GM18498 (cell line): ENCODE measurements at regions not wholly inside any gene's neighbourhood (a gene's known extent, or its start where the extent isn't known, plus 50 kb on each side); places are given as distances from the start of the nearest gene placed in this dataset.
A peak's percentile ranks its signal among the peaks of the same experiment; 100 is the strongest.
"Not testable (repeated sequence)": the region's sequence is repeated elsewhere in the genome, so short reads cannot be mapped to it uniquely, and the experiment has no call there.

Experiments
- ATAC-seq: cut with Tn5 transposase; IDR thresholded peaks from one replicate; pipeline ENCODE4 v1.9.1; 2021; ENCODE audit warnings: mild to moderate bottlenecking, moderate library complexity; ENCODE audit not compliant: unreplicated experiment

DNA sequence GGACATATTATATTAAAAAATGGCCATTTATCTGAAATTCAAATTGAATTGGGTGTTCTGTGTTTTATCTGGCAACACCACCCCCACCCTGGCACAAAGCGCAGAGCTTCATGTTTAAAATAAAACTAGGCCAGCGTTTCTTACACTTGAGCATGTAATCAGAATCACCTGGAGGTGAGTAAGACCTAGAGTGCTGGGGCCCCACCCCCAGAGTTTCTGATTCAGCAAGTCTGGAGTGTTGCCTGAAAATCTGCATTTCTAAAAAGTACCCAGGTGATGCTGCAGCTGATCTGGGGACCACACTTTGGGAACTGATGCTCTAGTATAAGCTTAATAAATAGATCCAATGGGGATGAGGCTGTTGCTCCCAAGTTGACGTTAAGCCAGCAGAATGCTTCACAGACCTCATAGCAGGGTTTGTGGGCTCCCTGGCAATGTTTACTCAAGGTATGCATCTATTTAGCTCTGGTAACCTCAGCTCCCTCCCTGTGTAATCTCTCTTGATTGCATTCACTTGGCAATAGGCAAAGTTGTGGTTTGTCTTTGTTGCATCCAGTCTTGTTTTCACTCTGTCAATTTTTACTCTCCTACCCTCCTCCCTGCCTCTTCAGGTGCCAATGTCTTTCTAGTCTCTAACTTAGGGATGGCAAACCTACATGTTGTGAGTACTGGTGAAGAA is 99.8 kb upstream of the TEX13D start:
- peak; percentile 80 for ATAC-seq

DNA sequence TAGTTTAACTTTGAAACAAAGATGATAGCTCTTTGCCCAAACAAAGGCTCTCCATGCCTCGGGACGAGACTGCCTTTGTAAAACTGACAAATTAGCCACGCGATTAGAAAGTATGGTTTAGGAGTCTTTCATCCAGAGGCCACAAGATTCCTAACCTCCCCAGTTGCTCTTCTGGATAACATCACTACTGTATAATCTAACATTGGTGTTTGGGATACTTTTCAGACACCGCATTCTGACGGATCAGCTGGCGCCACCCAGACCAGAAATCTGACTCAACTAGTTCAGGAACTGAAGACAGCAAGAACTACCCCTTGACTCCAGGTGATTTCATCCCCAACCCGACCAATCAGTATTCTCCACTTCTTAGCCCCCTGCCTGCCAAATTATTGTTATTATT is 98.1 kb upstream of the TEX13D start:
- ATAC-seq, result no peak

DNA sequence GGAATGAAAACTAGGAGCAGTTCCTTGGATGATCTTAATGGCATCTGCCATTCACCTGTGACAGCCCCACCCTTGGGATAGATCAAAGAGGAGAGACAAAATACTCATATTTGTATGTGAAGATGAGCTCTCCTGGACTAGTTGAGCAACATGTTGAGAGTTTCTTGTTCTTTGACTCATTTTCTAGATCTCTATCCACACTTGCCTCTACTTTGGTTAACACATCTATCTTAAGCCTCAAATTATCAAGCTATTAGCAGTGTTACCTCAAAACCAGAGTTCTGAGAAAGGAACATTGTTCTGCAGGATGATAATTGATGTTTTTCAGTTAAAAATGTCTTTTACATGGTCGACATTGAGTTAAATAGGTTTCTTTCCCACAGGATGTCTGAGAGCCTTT is 94.2 kb upstream of the TEX13D start:
- ATAC-seq, result no peak

- peak; percentile 41 for ATAC-seq
These were observed 93.1 kb upstream of the TEX13D start for GRCh38 chrX:124239324-124239723.

GRCh38 chrX:124239911-124240310 is 92.5 kb upstream of the TEX13D start:
- ATAC-seq, result peak; percentile 91

DNA sequence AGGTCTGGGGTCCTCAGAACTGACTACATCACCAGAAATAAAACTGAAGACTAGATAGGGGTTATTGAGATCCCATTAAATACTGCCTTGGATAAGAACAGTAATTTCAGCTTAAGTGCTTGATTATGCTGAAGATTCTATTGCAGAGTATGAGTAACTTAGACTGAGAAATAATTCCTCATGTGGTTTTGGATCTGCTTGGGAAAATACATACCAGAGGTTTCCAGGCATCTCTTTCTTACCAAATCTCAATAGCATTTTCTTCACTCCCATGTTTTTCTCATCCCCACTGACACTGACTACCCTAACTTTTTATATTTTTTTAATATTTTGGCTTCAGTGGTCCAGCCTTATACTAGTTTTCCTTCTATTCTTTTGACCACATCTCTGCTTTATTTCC is 92.0 kb upstream of the TEX13D start:
- ATAC-seq, result peak; percentile 13

DNA sequence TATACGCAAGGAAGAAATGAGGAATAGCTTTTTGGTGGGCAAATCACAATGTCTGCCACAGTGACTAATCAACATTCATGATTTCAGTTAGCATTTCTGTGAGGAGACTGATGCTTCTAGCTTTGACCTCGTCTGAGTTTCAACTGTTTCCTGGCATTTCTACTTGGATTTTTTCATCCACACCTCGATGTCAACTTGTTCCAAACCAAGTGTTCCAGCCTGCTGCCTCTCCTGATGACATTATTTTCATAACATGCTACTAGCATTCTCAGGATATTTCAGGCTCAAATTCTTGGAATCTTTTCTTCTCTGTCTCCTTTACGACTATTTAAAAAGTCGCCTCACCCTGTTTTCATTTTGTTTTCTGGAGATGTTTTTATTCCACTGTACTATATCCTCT is 90.3 kb upstream of the TEX13D start:
- ATAC-seq, result no peak

DNA sequence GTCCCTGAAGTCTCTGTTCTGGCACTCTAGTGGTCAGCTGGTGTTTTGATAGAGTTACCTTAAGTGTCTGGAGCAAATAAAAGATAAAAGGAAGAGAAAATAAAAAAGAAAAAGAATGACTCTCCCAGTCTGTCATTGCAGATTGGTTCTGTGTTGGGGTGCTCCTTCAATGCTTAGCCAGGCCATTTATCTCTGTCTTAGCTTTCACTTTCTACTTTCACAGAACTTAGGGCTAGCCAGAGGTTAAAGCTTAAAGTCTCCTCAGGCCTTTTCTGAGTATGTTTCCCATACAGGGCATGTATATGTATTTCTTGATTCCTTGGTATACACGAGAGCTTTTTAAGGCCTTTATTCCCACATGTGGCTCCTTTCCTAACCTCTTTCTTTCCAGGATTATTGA is 83.1 kb upstream of the TEX13D start:
- peak; percentile 69 for ATAC-seq

DNA sequence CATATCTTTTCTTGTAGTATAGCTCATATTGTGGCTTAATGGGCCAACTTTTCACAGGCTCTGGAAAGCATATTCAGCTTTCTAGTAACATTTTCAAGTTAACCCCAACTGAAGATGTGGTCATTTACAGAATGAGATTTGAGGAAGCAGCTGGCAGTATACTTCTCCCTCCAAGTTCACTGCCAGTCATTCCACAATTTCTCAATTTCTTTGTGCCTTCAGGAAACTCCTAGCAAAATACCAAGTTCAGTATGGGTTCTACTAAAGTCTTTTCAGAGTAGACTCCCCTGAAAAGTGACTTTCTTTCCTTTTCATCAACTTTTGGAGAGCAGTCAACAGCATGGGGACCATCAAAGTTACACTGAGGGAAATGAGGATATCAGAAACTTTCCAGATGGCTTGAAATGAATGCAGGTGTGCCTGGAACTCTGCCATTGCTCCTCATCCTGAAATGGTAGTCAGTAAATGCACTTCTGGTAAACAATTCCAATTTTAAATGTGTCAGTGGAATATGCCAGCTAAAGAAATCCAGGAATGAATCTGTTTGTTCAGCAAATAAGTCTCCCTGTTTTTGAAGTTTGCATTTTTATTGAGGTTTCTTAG is 81.5 kb upstream of the TEX13D start:
- ATAC-seq, result no peak

DNA sequence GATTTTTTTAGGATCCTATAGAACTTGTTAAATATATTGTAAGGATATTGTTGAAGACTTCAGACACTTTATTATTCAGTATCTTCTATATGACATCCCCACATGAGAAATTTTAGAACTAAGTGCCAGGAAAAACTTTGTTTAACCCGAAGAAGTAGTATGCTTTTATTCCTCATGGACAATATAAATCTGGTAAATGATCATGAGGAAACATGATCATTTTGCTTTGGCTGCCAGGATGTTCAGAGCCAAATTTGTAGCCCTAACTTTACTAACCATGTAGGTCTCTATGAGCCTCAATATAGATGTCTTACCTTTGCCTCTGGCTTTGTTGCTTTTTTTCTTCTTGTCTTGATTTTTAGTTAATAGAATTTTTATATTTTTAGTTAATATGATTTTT is 77.8 kb upstream of the TEX13D start:
- ATAC-seq, result no peak

- ATAC-seq, result no peak
These were observed 76.2 kb upstream of the TEX13D start for GRCh38 chrX:124256216-124256615.

GRCh38 chrX:124256629-124257380 is 75.7 kb upstream of the TEX13D start:
- no peak for ATAC-seq

DNA sequence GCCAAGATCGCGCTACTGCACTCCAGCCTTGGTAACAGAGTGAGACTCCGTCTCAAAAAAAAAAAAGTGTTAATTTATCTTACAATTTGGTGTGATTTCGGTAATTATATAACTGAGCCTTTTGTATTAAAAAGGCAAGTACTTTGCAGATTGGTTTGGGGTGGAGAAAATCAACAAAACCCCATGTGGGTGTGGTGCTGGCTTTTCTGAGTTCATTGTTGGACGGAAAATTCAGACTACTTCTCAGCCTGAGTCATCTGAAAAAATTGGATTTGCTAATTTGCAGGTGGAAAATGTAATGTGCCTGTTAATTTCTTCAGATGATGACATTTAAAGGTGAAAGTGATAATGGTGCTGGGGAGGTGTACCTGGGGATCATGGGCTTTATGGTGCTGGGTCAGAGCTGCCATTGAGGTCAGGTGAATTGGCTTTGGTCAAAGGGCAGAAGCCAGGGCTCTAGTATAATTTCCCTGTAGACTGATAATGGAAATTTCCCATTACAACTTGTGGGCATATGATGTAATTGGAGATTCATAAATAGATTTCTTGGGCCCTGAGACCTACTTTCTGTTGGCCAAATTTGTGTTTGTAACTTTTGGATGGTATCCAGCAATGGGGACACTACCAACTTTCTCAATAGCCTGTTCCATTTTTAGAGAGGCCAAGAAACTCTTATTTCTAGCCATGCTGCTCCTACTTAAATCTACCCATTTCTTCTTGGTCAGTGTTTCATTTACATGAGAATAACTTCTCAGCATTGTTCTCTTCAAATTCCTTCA is 74.3 kb upstream of the TEX13D start:
- ATAC-seq, result no peak

GRCh38 chrX:124260845-124261244 is 71.6 kb upstream of the TEX13D start:
- ATAC-seq, result no peak

DNA sequence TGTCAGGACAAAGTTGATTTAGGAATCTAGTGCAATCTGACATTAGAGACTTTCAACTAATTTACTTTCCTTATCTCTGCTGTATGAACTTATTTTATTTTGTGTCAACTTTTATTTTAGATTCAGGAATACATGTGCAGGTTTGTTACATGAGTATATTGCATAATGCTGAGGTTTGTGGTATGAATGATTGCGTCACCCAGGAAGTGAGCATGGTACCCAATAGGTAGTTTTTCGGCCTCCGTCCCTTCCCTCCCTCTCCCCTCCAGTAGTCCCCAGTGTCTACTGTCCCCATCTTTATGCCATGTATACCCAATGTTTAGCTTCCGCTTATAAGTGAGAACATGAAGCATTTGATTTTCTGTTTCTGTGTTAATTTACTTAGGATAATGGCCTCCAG is 68.7 kb upstream of the TEX13D start:
- no peak for ATAC-seq

GRCh38 chrX:124268099-124268498 is 64.4 kb upstream of the TEX13D start:
- ATAC-seq, result no peak

- no peak for ATAC-seq
These were observed 62.6 kb upstream of the TEX13D start for GRCh38 chrX:124269881-124270280.

DNA sequence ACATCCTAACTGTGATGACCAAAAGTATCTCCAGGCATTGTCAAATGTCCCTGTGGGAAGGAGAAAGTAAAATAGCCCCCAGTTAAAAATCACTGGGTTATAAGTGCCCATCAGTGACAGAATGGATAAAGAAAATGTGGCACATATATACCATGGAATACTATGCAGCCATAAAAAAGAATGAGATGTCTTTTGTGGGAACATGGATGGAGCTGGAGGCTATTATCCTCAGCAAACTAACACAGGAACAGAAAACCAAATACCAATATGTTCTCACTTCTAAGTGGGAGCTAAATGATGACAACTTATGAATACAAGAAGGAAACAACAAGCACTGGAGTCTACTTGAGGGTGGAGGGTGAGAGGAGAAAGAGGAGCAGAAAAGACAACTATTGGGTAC is 60.9 kb upstream of the TEX13D start:
- not testable (repeated sequence) for ATAC-seq

GRCh38 chrX:124272370-124272982 is 60.0 kb upstream of the TEX13D start:
- ATAC-seq, result no peak

DNA sequence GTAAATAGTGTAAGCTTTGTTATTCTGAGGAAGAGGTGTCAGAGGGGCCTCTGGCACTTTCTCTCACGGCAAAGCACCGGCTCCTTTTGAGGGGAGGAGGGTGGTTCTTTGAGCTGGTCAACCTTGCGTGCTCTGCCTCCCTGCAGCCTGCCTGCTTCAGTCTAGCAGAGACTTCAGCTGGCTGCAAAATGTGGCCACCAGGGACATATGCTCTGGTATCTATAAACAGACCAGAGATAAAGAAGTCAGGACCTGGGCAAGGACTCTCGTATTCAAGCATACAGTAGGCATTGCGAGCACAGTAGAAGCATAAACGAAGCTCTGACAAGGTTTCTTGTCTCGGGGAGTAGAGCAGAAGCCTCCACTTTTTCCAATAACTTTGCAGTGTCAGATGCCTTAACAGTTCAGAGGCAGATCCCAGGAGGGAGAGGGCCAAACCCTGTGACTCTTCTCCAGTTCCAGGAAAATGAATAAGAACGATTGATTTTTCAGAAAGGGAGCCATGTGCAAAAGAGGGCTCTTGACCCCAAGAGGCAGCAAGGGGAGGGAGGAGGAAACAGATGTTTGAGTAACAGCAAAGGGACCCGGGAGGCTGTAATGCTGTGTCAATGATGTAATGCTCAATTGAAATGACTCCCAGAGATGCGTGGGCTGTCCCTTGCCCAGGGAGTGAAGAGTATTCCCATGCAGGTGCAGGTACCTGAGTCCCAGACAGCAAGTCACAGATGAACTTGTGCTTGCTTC is 57.9 kb upstream of the TEX13D start:
- ATAC-seq, result no peak
